HL-60 (cell line): ENCODE measurements at regions not wholly inside any gene's neighbourhood (a gene's known extent, or its start where the extent isn't known, plus 50 kb on each side); places are given as distances from the start of the nearest gene placed in this dataset.

Experiments used
- REST ChIP-seq: IDR thresholded peaks from 2 replicates; pipeline ENCODE4 v1.6.1; 2012; ENCODE audit warnings: low read depth; ENCODE audit not compliant: insufficient replicate concordance
- TF ChIP-seq, protein P1 (sequence below): IDR thresholded peaks from one replicate; pipeline ENCODE4 v1.5.1; 2011; ENCODE audit warnings: low read length, control low read depth, inconsistent platforms; ENCODE audit not compliant: insufficient read depth

GRCh38 chr16:80277182-80277581 lies 263.6 kb upstream of the DYNLRB2 start:
- TF ChIP-seq, protein P1, sequence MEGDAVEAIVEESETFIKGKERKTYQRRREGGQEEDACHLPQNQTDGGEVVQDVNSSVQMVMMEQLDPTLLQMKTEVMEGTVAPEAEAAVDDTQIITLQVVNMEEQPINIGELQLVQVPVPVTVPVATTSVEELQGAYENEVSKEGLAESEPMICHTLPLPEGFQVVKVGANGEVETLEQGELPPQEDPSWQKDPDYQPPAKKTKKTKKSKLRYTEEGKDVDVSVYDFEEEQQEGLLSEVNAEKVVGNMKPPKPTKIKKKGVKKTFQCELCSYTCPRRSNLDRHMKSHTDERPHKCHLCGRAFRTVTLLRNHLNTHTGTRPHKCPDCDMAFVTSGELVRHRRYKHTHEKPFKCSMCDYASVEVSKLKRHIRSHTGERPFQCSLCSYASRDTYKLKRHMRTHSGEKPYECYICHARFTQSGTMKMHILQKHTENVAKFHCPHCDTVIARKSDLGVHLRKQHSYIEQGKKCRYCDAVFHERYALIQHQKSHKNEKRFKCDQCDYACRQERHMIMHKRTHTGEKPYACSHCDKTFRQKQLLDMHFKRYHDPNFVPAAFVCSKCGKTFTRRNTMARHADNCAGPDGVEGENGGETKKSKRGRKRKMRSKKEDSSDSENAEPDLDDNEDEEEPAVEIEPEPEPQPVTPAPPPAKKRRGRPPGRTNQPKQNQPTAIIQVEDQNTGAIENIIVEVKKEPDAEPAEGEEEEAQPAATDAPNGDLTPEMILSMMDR: no peak
- TF ChIP-seq REST: no peak
